Esophagus muscularis mucosa (tissue), 4 donors: ENCODE measurements at regions not wholly inside any gene's neighbourhood (a gene's known extent, or its start where the extent isn't known, plus 50 kb on each side); places are given as distances from the start of the nearest gene placed in this dataset.

Source experiments
- DNase-seq: peaks from one replicate; pipeline ENCODE4 v3.0.0-alpha.2; 2017; ENCODE audit errors: extremely low spot score
- H3K27ac ChIP-seq, 4 donors: fragments of 200-600 bp; sonication (generic); replicated peaks in 1 of 4; 1 replicate in 3 of 4; 2 replicates in 1 of 4; pipeline ENCODE4 v1.5.1; 2016 to 2019; ENCODE audit warnings: mild to moderate bottlenecking in 1 of 4
- H3K27me3 ChIP-seq, 4 donors: fragments of 200-600 bp; sonication (generic); one replicate each; pipeline versions ENCODE4 v1.5.1 to v1.6.0; 2016 to 2019
- H3K36me3 ChIP-seq, 4 donors: fragments of 200-600 bp; sonication (generic); one replicate each; pipeline ENCODE4 v1.5.1; 2016 to 2019
- H3K4me1 ChIP-seq, 4 donors: fragments of 200-600 bp; sonication (generic); one replicate each; pipeline ENCODE4 v1.5.1; 2016 to 2019
- H3K4me3 ChIP-seq, 4 donors: fragments of 200-600 bp; sonication (generic); 1 replicate in 2 of 4; 2 replicates in 2 of 4; pipeline ENCODE4 v1.5.1; 2016 to 2019; ENCODE audit warnings: mild to moderate bottlenecking in 4 of 4, moderate library complexity in 1 of 4
- H3K9me3 ChIP-seq, 4 donors: fragments of 200-600 bp; sonication (generic); 1 replicate in 3 of 4; 2 replicates in 1 of 4; pipeline ENCODE4 v1.5.1; 2016 to 2019
- EP300 ChIP-seq: sonication (generic); formaldehyde crosslinking; IDR thresholded peaks from one replicate; pipeline ENCODE4 v1.6.1; 2017; ENCODE audit warnings: antibody characterized with exemption
- POLR2A ChIP-seq: fragments of 450-650 bp; IDR thresholded peaks from one replicate; pipeline ENCODE4 v1.6.1; 2017; ENCODE audit warnings: antibody characterized with exemption, moderate library complexity, mild to moderate bottlenecking, low read depth
- POLR2AphosphoS5 ChIP-seq, 2 donors: sonication (generic); formaldehyde crosslinking; IDR thresholded peaks; one replicate each; pipeline ENCODE4 v1.6.1; 2017; ENCODE audit warnings: antibody characterized with exemption in 2 of 2
- WGBS: methylation state at CpG from one replicate; pipeline ENCODE4 v1.1.5; 2018; 5-methylcytosine and 5-hydroxymethylcytosine counted together
- intact Hi-C: fragments of 100-400 bp; cut with DNase I; formaldehyde crosslinking; loops from one replicate; pipeline ENCODE4 v1.15.1; 2023
- TF ChIP-seq, protein P1 (sequence below), 3 experiments: fragments of 200-600 bp in 2 of 3; fragments of 450-650 bp in 1 of 3; sonication (generic) in 2 of 3; IDR thresholded peaks; one replicate each; pipeline ENCODE4 v1.5.1; 2017 to 2019; ENCODE audit warnings: antibody characterized with exemption in 3 of 3, mild to moderate bottlenecking in 2 of 3, moderate library complexity in 1 of 3

DNA sequence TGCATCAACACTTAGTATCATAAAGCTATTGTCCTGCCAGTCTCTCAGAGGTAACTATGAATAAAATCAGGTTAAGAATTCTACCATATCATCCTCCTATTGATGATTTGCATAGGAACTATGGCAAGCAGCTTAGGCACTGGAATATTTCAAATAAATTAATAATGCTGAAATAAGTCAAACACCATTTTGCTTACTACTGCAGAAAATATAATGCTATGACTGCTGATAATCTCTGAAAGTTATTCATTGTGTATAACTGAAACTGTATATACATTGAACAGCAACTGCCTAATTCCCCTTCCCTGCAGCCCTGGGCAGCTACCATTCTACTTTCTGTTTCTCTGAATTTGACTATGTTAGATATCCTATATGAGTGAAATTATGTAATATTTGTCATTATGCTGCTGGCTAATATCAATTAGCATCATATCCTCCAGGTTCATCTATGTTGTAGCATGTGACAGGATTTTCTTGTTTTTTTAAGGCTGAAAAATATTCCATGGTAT lies 318.8 kb upstream of the SGCG start:
- Histone ChIP-seq H3K4me3 (no peak overlapping the region), H3K27ac (no peak overlapping the region), H3K36me3 (no peaks in the 10 kb centered on the region), H3K9me3 (no peaks in the 10 kb centered on the region), H3K27me3 (no peaks in the 10 kb centered on the region), H3K4me1 (no peaks in the 10 kb centered on the region)
- intact Hi-C loops: no loop called here
- no peak for TF ChIP-seq POLR2AphosphoS5 (IDR thresholded peaks at IDR 0.05)
- no peak for TF ChIP-seq EP300
- TF ChIP-seq POLR2A: no peak
- TF ChIP-seq, protein P1, sequence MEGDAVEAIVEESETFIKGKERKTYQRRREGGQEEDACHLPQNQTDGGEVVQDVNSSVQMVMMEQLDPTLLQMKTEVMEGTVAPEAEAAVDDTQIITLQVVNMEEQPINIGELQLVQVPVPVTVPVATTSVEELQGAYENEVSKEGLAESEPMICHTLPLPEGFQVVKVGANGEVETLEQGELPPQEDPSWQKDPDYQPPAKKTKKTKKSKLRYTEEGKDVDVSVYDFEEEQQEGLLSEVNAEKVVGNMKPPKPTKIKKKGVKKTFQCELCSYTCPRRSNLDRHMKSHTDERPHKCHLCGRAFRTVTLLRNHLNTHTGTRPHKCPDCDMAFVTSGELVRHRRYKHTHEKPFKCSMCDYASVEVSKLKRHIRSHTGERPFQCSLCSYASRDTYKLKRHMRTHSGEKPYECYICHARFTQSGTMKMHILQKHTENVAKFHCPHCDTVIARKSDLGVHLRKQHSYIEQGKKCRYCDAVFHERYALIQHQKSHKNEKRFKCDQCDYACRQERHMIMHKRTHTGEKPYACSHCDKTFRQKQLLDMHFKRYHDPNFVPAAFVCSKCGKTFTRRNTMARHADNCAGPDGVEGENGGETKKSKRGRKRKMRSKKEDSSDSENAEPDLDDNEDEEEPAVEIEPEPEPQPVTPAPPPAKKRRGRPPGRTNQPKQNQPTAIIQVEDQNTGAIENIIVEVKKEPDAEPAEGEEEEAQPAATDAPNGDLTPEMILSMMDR (IDR thresholded peaks at IDR 0.05): no peak
- DNase-seq: no peak

DNA sequence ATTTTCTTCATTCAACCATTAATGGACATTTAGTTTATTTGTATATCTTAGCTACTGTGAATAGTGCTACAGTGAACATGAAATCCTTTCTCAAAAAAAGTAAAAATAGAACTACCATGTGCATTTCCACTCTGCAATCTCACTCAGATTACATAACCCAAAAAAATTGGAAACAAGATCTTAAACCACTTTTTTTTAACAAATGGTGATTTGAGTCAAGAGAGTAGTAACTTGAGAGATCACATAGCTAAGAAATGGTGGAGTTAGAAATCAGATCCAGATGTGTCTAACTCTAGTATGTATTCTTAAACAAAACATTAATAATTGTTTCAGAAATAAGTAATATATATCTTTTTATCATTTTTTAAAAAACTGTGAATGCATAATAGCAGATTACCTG lies 318.3 kb upstream of the SGCG start:
- intact Hi-C loops: no loop called here
- Histone ChIP-seq H3K27me3 (no peaks in the 10 kb centered on the region), H3K36me3 (no peaks in the 10 kb centered on the region), H3K4me1 (no peaks in the 10 kb centered on the region), H3K27ac (no peak overlapping the region), H3K9me3 (no peaks in the 10 kb centered on the region), H3K4me3 (no peak overlapping the region)
- TF ChIP-seq EP300: no peak
- TF ChIP-seq POLR2AphosphoS5 (IDR thresholded peaks at IDR 0.05): no peak
- TF ChIP-seq, protein P1 (IDR thresholded peaks at IDR 0.05): no peak
- TF ChIP-seq POLR2A: no peak
- no peak for DNase-seq

DNA sequence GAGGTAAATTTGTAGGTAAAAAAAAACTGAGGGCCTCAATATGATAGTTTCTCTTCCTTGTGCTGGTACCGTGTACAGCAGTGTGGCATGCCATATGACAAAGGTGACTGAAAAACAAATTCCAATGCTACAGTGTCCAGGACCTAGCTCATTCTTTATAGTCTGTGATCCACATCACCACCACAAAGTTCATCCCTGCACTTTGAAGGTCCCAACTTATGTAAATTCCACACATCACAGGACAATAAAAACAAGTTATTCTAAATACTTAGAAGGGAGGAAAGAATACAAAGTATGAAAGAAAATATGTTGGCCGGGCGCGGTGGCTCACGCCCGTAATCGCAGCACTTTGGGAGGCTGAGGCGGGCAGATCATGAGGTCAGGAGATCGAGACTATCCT lies 314.6 kb upstream of the SGCG start:
- H3K27ac ChIP-seq: no peak overlapping the region
- intact Hi-C loops: no loop called here
- TF ChIP-seq EP300 (no peak), POLR2AphosphoS5 (IDR thresholded peaks at IDR 0.05) (no peak), POLR2A (no peak)
- TF ChIP-seq, protein P1 (IDR thresholded peaks at IDR 0.05): no peak
- no peak overlapping the region for H3K4me3 ChIP-seq
- no peaks in the 10 kb centered on the region for H3K9me3 ChIP-seq
- H3K36me3 ChIP-seq: no peaks in the 10 kb centered on the region
- WGBS: 97% methylated on average over 9 of the region's 9 CpGs
- no peaks in the 10 kb centered on the region for H3K4me1 ChIP-seq
- no peak for DNase-seq
- no peaks in the 10 kb centered on the region for H3K27me3 ChIP-seq

DNA sequence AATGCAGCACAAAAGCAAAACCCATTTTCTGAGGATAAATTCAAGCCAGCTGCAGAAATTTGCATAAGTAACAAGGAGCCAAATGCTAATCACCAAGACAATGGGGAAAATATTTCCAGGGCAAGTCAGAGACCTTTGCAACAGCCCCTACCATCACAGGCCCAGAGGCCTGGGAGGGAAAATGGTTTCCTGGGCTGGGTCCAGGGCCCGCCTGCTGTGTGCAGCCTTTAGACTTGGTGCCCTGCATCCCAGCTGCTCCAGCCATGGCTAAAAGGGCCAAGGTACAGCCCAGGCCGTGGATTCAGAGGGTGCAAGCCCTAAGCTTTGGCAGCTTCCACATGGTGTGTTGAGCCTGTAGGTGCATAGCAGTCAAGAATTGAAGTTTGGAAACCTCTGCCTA lies 309.5 kb upstream of the SGCG start:
- no peak for TF ChIP-seq POLR2AphosphoS5 (IDR thresholded peaks at IDR 0.05)
- TF ChIP-seq POLR2A: no peak
- TF ChIP-seq, protein P1 (IDR thresholded peaks at IDR 0.05): no peak
- TF ChIP-seq EP300: no peak
- H3K4me1 ChIP-seq: no peaks in the 10 kb centered on the region
- 79% methylated on average over 2 of the region's 2 CpGs for WGBS

DNA sequence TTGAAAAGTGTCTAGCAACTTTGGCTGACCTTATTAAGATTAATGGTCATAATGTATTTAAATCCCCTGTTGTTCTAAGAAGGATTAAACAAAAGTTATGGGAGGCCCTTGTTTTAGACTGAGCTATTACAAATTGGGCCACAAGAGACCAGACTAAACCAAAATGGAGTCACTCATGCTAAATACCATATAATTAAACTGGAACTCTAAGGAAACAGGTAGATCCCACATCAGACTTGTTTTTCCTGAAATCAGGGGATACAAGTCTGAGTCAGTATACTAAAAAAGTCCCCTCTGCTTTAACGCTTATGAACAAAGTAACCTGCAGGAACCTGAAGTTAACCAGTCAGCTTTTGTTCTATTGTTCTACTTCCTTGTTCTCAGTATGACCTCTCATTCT lies 305.9 kb upstream of the SGCG start:
- intact Hi-C loops: no loop called here
- H3K27ac ChIP-seq: no peak overlapping the region
- WGBS: 81% methylated on average over 1 of the region's 1 CpG
- no peaks in the 10 kb centered on the region for H3K9me3 ChIP-seq
- no peak for DNase-seq
- no peak overlapping the region for H3K4me3 ChIP-seq
- no peaks in the 10 kb centered on the region for H3K27me3 ChIP-seq
- H3K4me1 ChIP-seq: no peaks in the 10 kb centered on the region
- H3K36me3 ChIP-seq: no peaks in the 10 kb centered on the region
- TF ChIP-seq POLR2A (no peak), POLR2AphosphoS5 (IDR thresholded peaks at IDR 0.05) (no peak), EP300 (no peak)
- TF ChIP-seq, protein P1 (IDR thresholded peaks at IDR 0.05): no peak

More for the DNA sequence above, 309.5 kb upstream of the SGCG start:
- no peak overlapping the region for H3K27ac ChIP-seq
- H3K27me3 ChIP-seq: no peaks in the 10 kb centered on the region
- intact Hi-C loops: no loop called here
- no peak for DNase-seq
- no peaks in the 10 kb centered on the region for H3K9me3 ChIP-seq
- no peaks in the 10 kb centered on the region for H3K36me3 ChIP-seq
- no peak overlapping the region for H3K4me3 ChIP-seq
